ENCODE measurements at regions not wholly inside any gene's neighbourhood (a gene's known extent, or its start where the extent isn't known, plus 50 kb on each side); places are given as distances from the start of the nearest gene placed in this dataset.

GRCh38 chr14:62381311-62382070, 619.3 kb downstream of the SNAPC1 start:
- Histone ChIP-seq H3K9me3 (ENCODE audit: low read depth) (no peaks in the 10 kb centered on the region), H3F3A (ENCODE audit: low read depth) (no peaks in the 10 kb centered on the region), H3K4me2 (no peak overlapping the region), H3K79me2 (ENCODE audit: low read depth) (no peaks in the 10 kb centered on the region), H2AFZ (replicated peaks) (no peak overlapping the region), H3K27ac (no peak overlapping the region), H3K4me3 (no peak overlapping the region), H3K9ac (no peak overlapping the region), H3K4me1 (no peaks in the 10 kb centered on the region), H3K27me3 (no peaks in the 10 kb centered on the region), H3K36me3 (no peaks in the 10 kb centered on the region), H4K20me1 (ENCODE audit: low read depth) (no peaks in the 10 kb centered on the region)
- TF ChIP-seq CTCF (IDR thresholded peaks at IDR 0.05) (no peak), EZH2 (IDR thresholded peaks at IDR 0.05) (no peak), EZH2phosphoT487 (IDR thresholded peaks at IDR 0.05) (no peak)
- H3K36me3 Mint-ChIP-seq: no peaks in the 10 kb centered on the region
- no peak overlapping the region for H3K27ac Mint-ChIP-seq
- peaks cover 10% of the 10 kb centered on the region for H3K9me3 Mint-ChIP-seq
- H3K4me1 Mint-ChIP-seq: no peaks in the 10 kb centered on the region
- DNase-seq (ENCODE audit: low spot score): no peak
- H3K27me3 Mint-ChIP-seq (ENCODE audit: insufficient read depth, low read depth): no peaks in the 10 kb centered on the region
- H3K4me3 Mint-ChIP-seq: no peak overlapping the region

- H3K36me3 ChIP-seq: no peaks in the 10 kb centered on the region
- Mint-ChIP-seq H3K36me3 (no peaks in the 10 kb centered on the region), H3K4me3 (no peak overlapping the region), H3K27ac (no peak overlapping the region), H3K9me3 (no peaks in the 10 kb centered on the region), H3K27me3 (ENCODE audit: insufficient read depth, low read depth) (no peaks in the 10 kb centered on the region), H3K4me1 (no peaks in the 10 kb centered on the region)
- no peak for DNase-seq (ENCODE audit: low spot score)
- no peaks in the 10 kb centered on the region for H3K9me3 ChIP-seq (ENCODE audit: low read depth)
- H2AFZ ChIP-seq (replicated peaks): no peak overlapping the region
- no peak overlapping the region for H3K27ac ChIP-seq
- TF ChIP-seq CTCF (IDR thresholded peaks at IDR 0.05) (no peak), EZH2 (IDR thresholded peaks at IDR 0.05) (no peak), EZH2phosphoT487 (IDR thresholded peaks at IDR 0.05) (no peak)
- no peaks in the 10 kb centered on the region for H3K27me3 ChIP-seq
- H3K79me2 ChIP-seq (ENCODE audit: low read depth): no peaks in the 10 kb centered on the region
- H3K9ac ChIP-seq: no peak overlapping the region
- H3K4me1 ChIP-seq: no peaks in the 10 kb centered on the region
- H3K4me2 ChIP-seq: no peak overlapping the region
- no peaks in the 10 kb centered on the region for H3F3A ChIP-seq (ENCODE audit: low read depth)
- no peaks in the 10 kb centered on the region for H4K20me1 ChIP-seq (ENCODE audit: low read depth)
- no peak overlapping the region for H3K4me3 ChIP-seq
Measured at GRCh38 chr14:62409169-62409568, 636.1 kb downstream of the KCNH5 start.

DNA sequence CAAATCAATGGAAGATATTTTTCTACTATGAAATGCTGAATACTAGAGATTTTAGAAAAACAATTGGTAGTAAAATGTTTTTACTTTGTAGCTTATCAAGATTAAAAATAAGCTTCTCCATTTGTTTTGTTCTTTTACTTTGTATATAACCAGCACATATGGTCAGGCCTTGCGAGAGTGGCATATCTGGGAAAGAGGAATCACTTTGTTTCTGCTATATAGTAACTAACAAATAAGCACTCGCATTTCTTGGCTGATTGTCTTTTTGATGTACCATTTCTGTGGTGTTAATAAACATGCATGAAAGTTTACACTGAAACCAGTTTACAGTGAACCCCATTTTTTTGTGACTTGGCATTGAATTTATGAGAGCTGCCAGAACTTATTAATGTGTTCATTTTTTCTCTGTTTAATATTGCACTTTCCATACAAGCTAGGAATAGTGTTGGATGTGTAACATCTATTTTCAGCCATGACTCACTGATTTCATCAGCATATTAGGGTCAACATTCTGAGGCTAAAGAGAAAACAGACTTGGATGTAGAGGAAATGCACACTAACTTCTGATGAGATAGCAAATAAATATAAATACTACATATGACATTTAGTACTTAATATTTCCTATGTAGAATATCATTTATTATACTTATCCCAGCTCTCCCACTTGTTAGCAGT, 635.5 kb downstream of the KCNH5 start:
- DNase-seq (ENCODE audit: low spot score): no peak
- Histone ChIP-seq H4K20me1 (ENCODE audit: low read depth) (no peaks in the 10 kb centered on the region), H3K4me3 (no peak overlapping the region), H3K27ac (no peak overlapping the region), H3K4me2 (no peak overlapping the region), H3K9ac (no peak overlapping the region), H3K36me3 (no peaks in the 10 kb centered on the region), H3K79me2 (ENCODE audit: low read depth) (no peaks in the 10 kb centered on the region), H3K4me1 (no peaks in the 10 kb centered on the region), H3K9me3 (ENCODE audit: low read depth) (no peaks in the 10 kb centered on the region), H3F3A (ENCODE audit: low read depth) (no peaks in the 10 kb centered on the region), H2AFZ (replicated peaks) (no peak overlapping the region), H3K27me3 (no peaks in the 10 kb centered on the region)
- TF ChIP-seq EZH2phosphoT487 (IDR thresholded peaks at IDR 0.05) (no peak), EZH2 (IDR thresholded peaks at IDR 0.05) (no peak), CTCF (IDR thresholded peaks at IDR 0.05) (no peak)
- Mint-ChIP-seq H3K4me3 (no peak overlapping the region), H3K9me3 (no peaks in the 10 kb centered on the region), H3K36me3 (no peaks in the 10 kb centered on the region), H3K4me1 (no peaks in the 10 kb centered on the region), H3K27ac (no peak overlapping the region), H3K27me3 (ENCODE audit: insufficient read depth, low read depth) (no peaks in the 10 kb centered on the region)

Data from neural progenitor cell (in vitro differentiated cells).